Transverse colon (tissue), 4 donors: ENCODE measurements at regions not wholly inside any gene's neighbourhood (a gene's known extent, or its start where the extent isn't known, plus 50 kb on each side); places are given as distances from the start of the nearest gene placed in this dataset.

Experiments
- EP300 ChIP-seq: sonication (generic); formaldehyde crosslinking; IDR thresholded peaks from one replicate; pipeline ENCODE4 v1.6.1; 2017; ENCODE audit warnings: antibody characterized with exemption, low read depth
- POLR2A ChIP-seq: fragments of 450-650 bp; IDR thresholded peaks from one replicate; pipeline ENCODE4 v1.6.1; 2016; ENCODE audit warnings: antibody characterized with exemption, mild to moderate bottlenecking, moderate library complexity
- POLR2AphosphoS5 ChIP-seq, 3 donors: sonication (generic); formaldehyde crosslinking; IDR thresholded peaks; one replicate each; pipeline ENCODE4 v1.6.1; 2016; ENCODE audit warnings: antibody characterized with exemption in 3 of 3
- TF ChIP-seq, protein P1 (sequence below), 5 experiments: fragments of 200-600 bp in 3 of 5; fragments of 450-650 bp in 2 of 5; sonication (generic) in 3 of 5; IDR thresholded peaks; 1 replicate in 2 of 5; 2 replicates in 3 of 5; pipeline ENCODE4 v1.5.1; 2016 to 2017; ENCODE audit warnings: antibody characterized with exemption in 5 of 5, inconsistent platforms in 3 of 5, mild to moderate bottlenecking in 2 of 5, moderate library complexity in 1 of 5

- TF ChIP-seq EP300 (no peak), POLR2A (no peak), POLR2AphosphoS5 (IDR thresholded peaks at IDR 0.05) (no peak)
- TF ChIP-seq, protein P1, sequence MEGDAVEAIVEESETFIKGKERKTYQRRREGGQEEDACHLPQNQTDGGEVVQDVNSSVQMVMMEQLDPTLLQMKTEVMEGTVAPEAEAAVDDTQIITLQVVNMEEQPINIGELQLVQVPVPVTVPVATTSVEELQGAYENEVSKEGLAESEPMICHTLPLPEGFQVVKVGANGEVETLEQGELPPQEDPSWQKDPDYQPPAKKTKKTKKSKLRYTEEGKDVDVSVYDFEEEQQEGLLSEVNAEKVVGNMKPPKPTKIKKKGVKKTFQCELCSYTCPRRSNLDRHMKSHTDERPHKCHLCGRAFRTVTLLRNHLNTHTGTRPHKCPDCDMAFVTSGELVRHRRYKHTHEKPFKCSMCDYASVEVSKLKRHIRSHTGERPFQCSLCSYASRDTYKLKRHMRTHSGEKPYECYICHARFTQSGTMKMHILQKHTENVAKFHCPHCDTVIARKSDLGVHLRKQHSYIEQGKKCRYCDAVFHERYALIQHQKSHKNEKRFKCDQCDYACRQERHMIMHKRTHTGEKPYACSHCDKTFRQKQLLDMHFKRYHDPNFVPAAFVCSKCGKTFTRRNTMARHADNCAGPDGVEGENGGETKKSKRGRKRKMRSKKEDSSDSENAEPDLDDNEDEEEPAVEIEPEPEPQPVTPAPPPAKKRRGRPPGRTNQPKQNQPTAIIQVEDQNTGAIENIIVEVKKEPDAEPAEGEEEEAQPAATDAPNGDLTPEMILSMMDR (IDR thresholded peaks at IDR 0.05) = no peak
Observed at GRCh38 chr6:115487331-115487730, 573.4 kb downstream of the FRK start.
